ENCODE measurements at regions not wholly inside any gene's neighbourhood (a gene's known extent, or its start where the extent isn't known, plus 50 kb on each side); places are given as distances from the start of the nearest gene placed in this dataset.

DNA sequence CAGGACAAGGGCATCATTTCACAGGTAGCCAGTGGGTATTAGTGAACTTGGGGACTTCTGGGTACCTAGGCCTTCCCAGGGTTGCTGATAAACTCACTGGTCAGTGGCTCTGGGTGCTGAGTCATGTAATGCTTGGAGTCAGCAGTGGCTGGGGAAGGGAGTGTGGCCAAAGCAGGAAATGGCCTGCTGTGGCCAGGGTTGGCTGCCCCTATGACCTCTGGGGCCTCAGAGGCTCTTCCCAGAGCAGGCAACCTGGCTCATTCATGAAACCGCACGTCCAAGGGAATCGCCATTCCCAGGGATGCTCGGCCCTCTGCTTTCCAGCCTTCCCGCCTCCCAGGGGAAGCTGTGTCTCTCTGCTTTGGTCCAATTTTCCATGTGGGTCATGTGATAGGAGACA lies 294.9 kb downstream of the DYSF start (continued):
- TF ChIP-seq IRF9 (tag; IDR thresholded peaks at IDR 0.05) (no peak), ZNF436 (CRISPR knock-in tag; IDR thresholded peaks at IDR 0.05) (no peak), SRSF3 (IDR thresholded peaks at IDR 0.05; ENCODE audit: insufficient read depth, low read length) (no peak), SNIP1 (IDR thresholded peaks at IDR 0.05; ENCODE audit: low read depth) (no peak), FOSL1 (tag; conservative IDR thresholded peaks at IDR 0.05) (peak; percentile 84), ZNF449 (CRISPR knock-in tag; IDR thresholded peaks at IDR 0.05) (no peak), ZNF764 (CRISPR knock-in tag; IDR thresholded peaks at IDR 0.05; ENCODE audit: low read depth) (no peak), ZKSCAN3 (CRISPR knock-in tag; IDR thresholded peaks at IDR 0.05) (no peak), CHAMP1 (IDR thresholded peaks at IDR 0.05) (0 out of 2 replicates have a peak, but pooled peaks have one; percentile 16), NFE2 (IDR thresholded peaks at IDR 0.05; ENCODE audit: low read depth) (peak; percentile 99), ZNF316 (IDR thresholded peaks at IDR 0.05) (peak; percentile 98), EP400 (IDR thresholded peaks at IDR 0.05) (peak; percentile 15; the same call in 1 of the 2 replicates), ZBTB7A (IDR thresholded peaks at IDR 0.05; ENCODE audit: borderline replicate concordance, control insufficient read depth, low read depth, low read length) (no peak), MCM7 (IDR thresholded peaks at IDR 0.05) (no peak), ZNF282 (CRISPR knock-in tag; IDR thresholded peaks at IDR 0.05) (no peak)
- TF ChIP-seq, protein P1, sequence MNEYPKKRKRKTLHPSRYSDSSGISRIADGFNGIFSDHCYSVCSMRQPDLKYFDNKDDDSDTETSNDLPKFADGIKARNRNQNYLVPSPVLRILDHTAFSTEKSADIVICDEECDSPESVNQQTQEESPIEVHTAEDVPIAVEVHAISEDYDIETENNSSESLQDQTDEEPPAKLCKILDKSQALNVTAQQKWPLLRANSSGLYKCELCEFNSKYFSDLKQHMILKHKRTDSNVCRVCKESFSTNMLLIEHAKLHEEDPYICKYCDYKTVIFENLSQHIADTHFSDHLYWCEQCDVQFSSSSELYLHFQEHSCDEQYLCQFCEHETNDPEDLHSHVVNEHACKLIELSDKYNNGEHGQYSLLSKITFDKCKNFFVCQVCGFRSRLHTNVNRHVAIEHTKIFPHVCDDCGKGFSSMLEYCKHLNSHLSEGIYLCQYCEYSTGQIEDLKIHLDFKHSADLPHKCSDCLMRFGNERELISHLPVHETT (CRISPR knock-in tag; conservative IDR thresholded peaks at IDR 0.05 in 1 of 2, IDR thresholded peaks at IDR 0.05 in 1 of 2): 0 out of 4 replicates have a peak, but pooled peaks of 1 of the 2 experiments have one; percentile 15
- TF ChIP-seq, protein P2, sequence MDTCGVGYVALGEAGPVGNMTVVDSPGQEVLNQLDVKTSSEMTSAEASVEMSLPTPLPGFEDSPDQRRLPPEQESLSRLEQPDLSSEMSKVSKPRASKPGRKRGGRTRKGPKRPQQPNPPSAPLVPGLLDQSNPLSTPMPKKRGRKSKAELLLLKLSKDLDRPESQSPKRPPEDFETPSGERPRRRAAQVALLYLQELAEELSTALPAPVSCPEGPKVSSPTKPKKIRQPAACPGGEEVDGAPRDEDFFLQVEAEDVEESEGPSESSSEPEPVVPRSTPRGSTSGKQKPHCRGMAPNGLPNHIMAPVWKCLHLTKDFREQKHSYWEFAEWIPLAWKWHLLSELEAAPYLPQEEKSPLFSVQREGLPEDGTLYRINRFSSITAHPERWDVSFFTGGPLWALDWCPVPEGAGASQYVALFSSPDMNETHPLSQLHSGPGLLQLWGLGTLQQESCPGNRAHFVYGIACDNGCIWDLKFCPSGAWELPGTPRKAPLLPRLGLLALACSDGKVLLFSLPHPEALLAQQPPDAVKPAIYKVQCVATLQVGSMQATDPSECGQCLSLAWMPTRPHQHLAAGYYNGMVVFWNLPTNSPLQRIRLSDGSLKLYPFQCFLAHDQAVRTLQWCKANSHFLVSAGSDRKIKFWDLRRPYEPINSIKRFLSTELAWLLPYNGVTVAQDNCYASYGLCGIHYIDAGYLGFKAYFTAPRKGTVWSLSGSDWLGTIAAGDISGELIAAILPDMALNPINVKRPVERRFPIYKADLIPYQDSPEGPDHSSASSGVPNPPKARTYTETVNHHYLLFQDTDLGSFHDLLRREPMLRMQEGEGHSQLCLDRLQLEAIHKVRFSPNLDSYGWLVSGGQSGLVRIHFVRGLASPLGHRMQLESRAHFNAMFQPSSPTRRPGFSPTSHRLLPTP (IDR thresholded peaks at IDR 0.05; ENCODE audit: borderline replicate concordance, extremely low read depth, insufficient read length): no peak

All from K562 (cell line).